PC-9 (cell line): ENCODE measurements at regions not wholly inside any gene's neighbourhood (a gene's known extent, or its start where the extent isn't known, plus 50 kb on each side); places are given as distances from the start of the nearest gene placed in this dataset.

Source experiments
- BruUV-seq: library from RNA; stranded (reverse); fragments of 400-500 nt; replicated peaks from 2 replicates; lab custom pipeline; 2021; lab: Mats Ljungman, UMichigan
- CTCF ChIA-PET: fragments of 300-600 bp; sonication (Branson Sonifier 250); formaldehyde crosslinking; loops from one replicate; lab custom pipeline; 2022; ENCODE audit warnings: antibody characterized with exemption; lab: Charles Lee
- POLR2A ChIA-PET: fragments of 300-600 bp; sonication (Branson Sonifier 250); formaldehyde crosslinking; loops from one replicate; lab custom pipeline; 2022; ENCODE audit warnings: antibody characterized with exemption; ENCODE audit not compliant: unreplicated experiment; lab: Charles Lee
- DNase-seq, 2 experiments: peaks; one replicate each; pipeline versions ENCODE4 v3.0.0 to v3.0.0-alpha.2; 2015 to 2022; ENCODE audit warnings: mixed read lengths in 1 of 2
- H2AFZ ChIP-seq: fragments of 200-600 bp; sonication (generic); 2 replicates; pipeline ENCODE4 v1.8.1; 2017; ENCODE audit warnings: antibody characterized with exemption
- H3F3A ChIP-seq: fragments of 200-600 bp; sonication (generic); 2 replicates; pipeline ENCODE4 v1.8.1; 2017; ENCODE audit warnings: antibody characterized with exemption, mild to moderate bottlenecking, low read depth; ENCODE audit not compliant: insufficient read depth
- H3K27ac ChIP-seq: fragments of 200-600 bp; sonication (generic); 2 replicates; pipeline ENCODE4 v1.6.1; 2016; ENCODE audit warnings: mixed run types
- H3K27me3 ChIP-seq: fragments of 200-600 bp; sonication (generic); 2 replicates; pipeline ENCODE4 v1.6.1; 2016; ENCODE audit warnings: low read depth, mixed run types; ENCODE audit not compliant: insufficient read depth
- H3K36me3 ChIP-seq: fragments of 200-600 bp; sonication (generic); 2 replicates; pipeline ENCODE4 v1.6.1; 2016; ENCODE audit warnings: low read depth, mixed run types
- H3K4me1 ChIP-seq: fragments of 200-600 bp; sonication (generic); replicated peaks from 2 replicates; pipeline ENCODE4 v1.6.1; 2016; ENCODE audit warnings: mixed run types; ENCODE audit not compliant: insufficient read depth
- H3K4me2 ChIP-seq: fragments of 200-600 bp; sonication (generic); 2 replicates; pipeline ENCODE4 v1.6.1; 2017; ENCODE audit warnings: mixed run types
- H3K4me3 ChIP-seq: fragments of 200-600 bp; sonication (generic); 2 replicates; pipeline ENCODE4 v1.6.1; 2016; ENCODE audit warnings: mixed run types
- H3K79me2 ChIP-seq: fragments of 200-600 bp; sonication (generic); 2 replicates; pipeline ENCODE4 v1.6.1; 2017; ENCODE audit warnings: low read depth, mixed run types
- H3K9me2 ChIP-seq: fragments of 200-600 bp; sonication (generic); 2 replicates; pipeline ENCODE4 v1.8.1; 2017; ENCODE audit warnings: mild to moderate bottlenecking; ENCODE audit not compliant: insufficient read depth
- H3K9me3 ChIP-seq: fragments of 200-600 bp; sonication (generic); 2 replicates; pipeline ENCODE4 v1.8.1; 2016; ENCODE audit warnings: low read depth; ENCODE audit not compliant: insufficient read depth
- H4K20me1 ChIP-seq: fragments of 200-600 bp; sonication (generic); 2 replicates; pipeline ENCODE4 v1.8.1; 2017; ENCODE audit not compliant: insufficient read depth
- EZH2 ChIP-seq: fragments of 200-600 bp; sonication (generic); IDR thresholded peaks from 2 replicates; pipeline ENCODE4 v1.8.0; 2017; ENCODE audit warnings: antibody characterized with exemption, low read depth
- intact Hi-C: fragments of 100-400 bp; cut with micrococcal nuclease; formaldehyde crosslinking; loops from one replicate; pipeline ENCODE4 v1.10.0; 2022; ENCODE audit not compliant: unreplicated experiment
- TF ChIP-seq, protein P1 (sequence below): fragments of 200-600 bp; sonication (generic); conservative IDR thresholded peaks from 2 replicates; pipeline ENCODE4 v1.6.1; 2017; ENCODE audit warnings: mixed run types, antibody characterized with exemption, mild to moderate bottlenecking, moderate library complexity

DNA sequence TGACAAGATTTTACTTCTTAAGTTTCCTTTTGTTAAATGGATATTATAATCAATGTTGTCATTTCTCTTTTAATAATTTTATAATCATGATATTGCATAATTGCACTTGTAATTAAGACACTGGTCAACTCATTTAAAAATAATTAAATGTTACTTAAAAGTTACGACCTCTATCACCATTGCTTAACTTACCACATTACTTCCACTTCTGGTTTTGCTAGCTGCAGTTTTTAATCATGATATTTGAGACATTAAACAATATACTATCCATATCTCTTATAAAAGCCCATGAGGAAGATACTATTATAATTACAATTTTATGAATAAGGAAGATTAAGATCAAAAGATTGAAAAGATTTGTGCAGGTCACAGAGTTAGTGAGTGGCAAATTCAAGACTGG, 502.0 kb downstream of the RNF144A start:
- CTCF ChIA-PET, result no interaction called here
- POLR2A ChIA-PET, result no interaction called here

GRCh38 chr2:7419814-7420311, 502.7 kb downstream of the RNF144A start:
- DNase-seq, result no peak
- Histone ChIP-seq H3K9me3 (no peaks in the 10 kb centered on the region), H3K9me2 (no peaks in the 10 kb centered on the region), H3K27me3 (peaks cover 43% of the 10 kb centered on the region), H3K4me3 (no peak overlapping the region), H3K79me2 (no peaks in the 10 kb centered on the region), H3K4me1 (no peaks in the 10 kb centered on the region), H3K27ac (no peak overlapping the region), H3K36me3 (no peaks in the 10 kb centered on the region), H2AFZ (no peak overlapping the region), H3F3A (no peaks in the 10 kb centered on the region), H3K4me2 (no peak overlapping the region), H4K20me1 (no peaks in the 10 kb centered on the region; the same call in 1 of the 2 replicates)
- ChIA-PET POLR2A (no interaction called here), CTCF (no interaction called here)
- TF ChIP-seq EZH2, result no peak
- TF ChIP-seq, protein P1, sequence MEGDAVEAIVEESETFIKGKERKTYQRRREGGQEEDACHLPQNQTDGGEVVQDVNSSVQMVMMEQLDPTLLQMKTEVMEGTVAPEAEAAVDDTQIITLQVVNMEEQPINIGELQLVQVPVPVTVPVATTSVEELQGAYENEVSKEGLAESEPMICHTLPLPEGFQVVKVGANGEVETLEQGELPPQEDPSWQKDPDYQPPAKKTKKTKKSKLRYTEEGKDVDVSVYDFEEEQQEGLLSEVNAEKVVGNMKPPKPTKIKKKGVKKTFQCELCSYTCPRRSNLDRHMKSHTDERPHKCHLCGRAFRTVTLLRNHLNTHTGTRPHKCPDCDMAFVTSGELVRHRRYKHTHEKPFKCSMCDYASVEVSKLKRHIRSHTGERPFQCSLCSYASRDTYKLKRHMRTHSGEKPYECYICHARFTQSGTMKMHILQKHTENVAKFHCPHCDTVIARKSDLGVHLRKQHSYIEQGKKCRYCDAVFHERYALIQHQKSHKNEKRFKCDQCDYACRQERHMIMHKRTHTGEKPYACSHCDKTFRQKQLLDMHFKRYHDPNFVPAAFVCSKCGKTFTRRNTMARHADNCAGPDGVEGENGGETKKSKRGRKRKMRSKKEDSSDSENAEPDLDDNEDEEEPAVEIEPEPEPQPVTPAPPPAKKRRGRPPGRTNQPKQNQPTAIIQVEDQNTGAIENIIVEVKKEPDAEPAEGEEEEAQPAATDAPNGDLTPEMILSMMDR, result no peak
- intact Hi-C loops, result no loop called here
- no TSS peak for BruUV-seq

More for the DNA sequence above, 502.0 kb downstream of the RNF144A start:
- Histone ChIP-seq H3K27me3 (peaks cover 36% of the 10 kb centered on the region), H3K4me2 (no peak overlapping the region), H3K4me1 (no peaks in the 10 kb centered on the region), H3K4me3 (no peak overlapping the region), H3K79me2 (no peaks in the 10 kb centered on the region), H4K20me1 (no peaks in the 10 kb centered on the region; the same call in 1 of the 2 replicates), H3K27ac (no peak overlapping the region), H2AFZ (no peak overlapping the region), H3K9me2 (no peaks in the 10 kb centered on the region), H3K9me3 (no peaks in the 10 kb centered on the region), H3F3A (no peaks in the 10 kb centered on the region), H3K36me3 (no peaks in the 10 kb centered on the region)
- no TSS peak for BruUV-seq
- DNase-seq, result no peak
- TF ChIP-seq EZH2, result no peak
- TF ChIP-seq, protein P1, result no peak
- intact Hi-C loops, result no loop called here

GRCh38 chr2:7420530-7420929, 503.3 kb downstream of the RNF144A start:
- Histone ChIP-seq H3K4me1 (no peaks in the 10 kb centered on the region), H3K9me2 (no peaks in the 10 kb centered on the region), H3F3A (no peaks in the 10 kb centered on the region), H3K79me2 (no peaks in the 10 kb centered on the region), H2AFZ (no peak overlapping the region), H3K27me3 (peaks cover 48% of the 10 kb centered on the region), H4K20me1 (no peaks in the 10 kb centered on the region; the same call in 1 of the 2 replicates), H3K4me3 (no peak overlapping the region), H3K4me2 (no peak overlapping the region), H3K9me3 (no peaks in the 10 kb centered on the region), H3K36me3 (no peaks in the 10 kb centered on the region), H3K27ac (no peak overlapping the region)
- intact Hi-C loops, result no loop called here
- ChIA-PET POLR2A (no interaction called here), CTCF (no interaction called here)
- no TSS peak for BruUV-seq
- DNase-seq, result no peak
- TF ChIP-seq, protein P1, result no peak
- TF ChIP-seq EZH2, result no peak
